HPDE6-E6E7 (cell line): ENCODE measurements at regions not wholly inside any gene's neighbourhood (a gene's known extent, or its start where the extent isn't known, plus 50 kb on each side); places are given as distances from the start of the nearest gene placed in this dataset.

Experiments
- DNase-seq: peaks from one replicate; pipeline ENCODE4 v3.0.0; 2011; ENCODE audit warnings: missing footprints; ENCODE audit errors: extremely low spot score

DNA sequence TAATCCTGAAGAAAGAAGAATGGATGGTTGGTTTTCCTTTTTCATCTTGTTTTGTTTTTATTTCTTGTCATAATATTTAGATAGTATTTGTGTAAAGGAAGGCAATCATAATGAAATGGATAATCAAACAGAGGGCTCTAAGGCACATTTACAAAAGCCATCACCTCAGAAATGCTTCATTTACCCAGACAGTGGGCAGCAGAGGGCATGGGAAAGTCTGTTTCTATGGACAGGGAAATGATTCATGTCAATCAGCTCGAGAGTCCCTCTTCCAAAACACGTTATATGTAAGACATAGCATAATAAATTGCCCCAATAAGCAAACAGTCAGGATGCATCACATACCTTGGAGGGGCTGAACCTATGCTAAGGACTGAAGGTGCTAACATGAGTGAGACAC is 426.1 kb downstream of the PLPP3 start:
- no peak for DNase-seq

DNA sequence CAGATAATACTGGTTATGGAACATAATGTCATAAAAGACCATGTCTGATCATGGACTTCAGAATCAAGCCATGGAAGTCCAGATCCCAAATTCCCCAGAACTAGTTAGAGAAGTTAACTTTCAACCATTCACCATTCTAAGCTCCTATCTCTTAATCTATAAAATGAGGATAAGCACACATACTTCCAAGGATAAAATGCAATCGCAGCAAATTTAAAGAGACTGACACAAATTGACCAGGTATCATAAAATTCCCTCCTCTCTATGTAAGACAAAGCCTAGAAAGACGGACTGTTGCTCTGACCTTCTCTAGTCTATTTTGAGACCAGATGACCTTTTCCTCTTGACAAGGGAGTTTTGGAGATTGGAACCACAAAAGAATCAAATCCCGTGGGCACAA is 426.7 kb downstream of the PLPP3 start:
- no peak for DNase-seq

DNA sequence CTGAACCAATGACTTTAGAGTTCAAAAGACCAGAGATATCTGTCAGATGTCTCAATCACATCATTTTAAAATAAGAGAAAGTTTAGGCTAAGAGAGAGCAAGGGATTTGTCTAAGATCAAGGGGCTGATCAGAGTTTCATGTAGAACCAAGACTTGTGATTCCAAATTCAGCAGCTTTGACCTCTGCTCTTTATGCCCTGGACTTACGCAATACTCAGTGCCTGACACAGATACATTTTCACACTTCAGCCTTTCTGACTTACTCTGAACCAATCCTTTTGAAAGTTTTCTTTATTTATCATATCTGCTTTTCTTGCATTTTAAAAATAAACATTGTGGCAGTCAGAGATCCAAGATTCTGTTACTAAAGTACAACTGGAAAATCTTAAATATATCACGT is 428.0 kb downstream of the PLPP3 start:
- no peak for DNase-seq

DNA sequence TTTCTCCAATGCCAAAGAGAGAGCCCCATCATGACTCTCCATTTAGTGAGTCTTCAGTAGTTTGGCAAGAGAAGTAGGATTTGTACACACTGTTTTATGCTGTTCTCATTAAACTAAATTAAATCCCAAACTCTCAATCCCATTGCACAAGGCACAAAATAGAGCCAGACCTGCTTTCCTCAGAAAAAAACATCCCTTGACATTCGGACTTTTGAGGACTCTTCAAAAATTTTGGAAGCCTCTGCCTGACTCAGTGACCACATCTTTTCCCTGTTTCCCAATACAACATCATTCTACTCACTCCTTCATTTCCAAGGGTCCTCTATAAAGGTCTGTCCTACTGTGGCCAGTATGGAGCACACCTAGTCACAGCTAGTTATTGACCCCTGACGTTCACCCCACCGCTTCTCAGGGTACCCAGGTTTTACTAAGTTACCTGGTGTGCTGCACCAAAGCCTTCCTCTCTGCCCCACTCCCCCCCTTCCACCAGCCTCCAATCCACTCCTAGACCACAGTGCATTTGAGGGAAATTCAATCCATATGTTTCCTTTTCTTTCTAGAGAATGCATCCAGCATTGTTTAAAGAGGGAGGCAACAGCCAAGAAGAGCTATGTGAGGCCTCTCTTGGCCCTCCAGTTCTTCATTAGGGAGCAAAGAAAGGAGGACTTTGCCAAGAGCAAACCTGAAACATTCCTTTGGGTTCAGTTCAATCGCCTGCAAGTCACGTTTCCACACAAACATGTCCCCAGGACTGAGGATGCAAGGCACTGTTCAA is 428.7 kb downstream of the PLPP3 start:
- no peak for DNase-seq

DNA sequence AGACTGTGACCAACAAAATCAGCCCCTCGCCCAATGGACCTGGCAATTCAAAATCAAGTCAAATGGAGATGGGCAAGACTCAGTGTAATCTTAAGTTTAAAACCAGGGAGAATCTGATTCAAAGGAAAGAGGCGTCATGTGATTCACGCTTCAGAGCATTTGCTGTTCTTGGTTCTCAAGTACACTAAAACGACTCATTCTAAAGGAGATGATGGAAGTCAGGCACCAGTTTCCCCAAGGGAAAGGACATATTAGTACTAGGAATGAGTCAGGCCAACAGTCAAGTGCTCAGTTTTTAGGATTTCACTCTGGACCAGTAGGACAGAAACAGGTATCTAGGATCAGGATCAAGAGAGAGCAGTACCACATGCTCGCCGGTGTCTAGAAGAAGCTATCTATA is 429.6 kb downstream of the PLPP3 start:
- DNase-seq = no peak

DNA sequence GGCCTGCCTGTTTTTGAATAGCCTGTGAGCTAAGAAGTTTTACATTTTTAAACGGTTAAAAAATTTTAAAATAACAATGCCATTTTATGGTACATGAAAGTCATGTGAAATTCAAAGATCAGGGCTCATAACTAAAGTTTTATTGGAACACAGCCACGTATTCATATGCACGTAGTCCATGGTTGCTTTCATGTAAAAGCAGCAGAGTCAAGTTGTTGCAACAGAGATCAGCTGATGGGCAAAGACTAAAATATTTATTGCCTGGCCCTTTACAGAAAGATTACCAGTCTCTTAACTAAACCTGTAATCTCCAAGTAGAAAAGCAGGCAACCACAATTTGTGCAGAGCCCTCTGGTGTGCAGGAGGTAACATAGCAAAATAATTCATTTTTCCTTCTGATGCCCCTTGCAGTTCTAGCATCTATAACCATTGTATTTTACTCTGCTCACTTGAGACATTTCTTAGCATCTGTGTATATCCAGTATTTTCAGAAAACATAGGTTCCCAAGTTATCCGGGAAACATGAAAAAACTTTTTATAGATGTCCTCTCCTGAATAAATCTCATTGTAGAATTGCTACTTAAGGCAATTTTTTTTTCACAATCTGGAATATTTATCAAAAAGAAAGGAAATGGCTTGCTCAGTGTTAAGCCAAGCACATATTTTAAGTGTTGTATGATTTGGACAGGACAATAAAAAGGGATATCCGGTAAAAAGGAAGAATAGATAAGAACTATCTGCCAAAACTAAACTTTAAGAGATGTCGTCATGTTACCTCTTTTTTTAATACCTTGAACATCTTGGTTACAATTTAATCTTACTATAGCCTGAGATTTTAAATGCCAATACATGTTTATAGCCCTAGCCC is 430.8 kb downstream of the PLPP3 start:
- no peak for DNase-seq

DNA sequence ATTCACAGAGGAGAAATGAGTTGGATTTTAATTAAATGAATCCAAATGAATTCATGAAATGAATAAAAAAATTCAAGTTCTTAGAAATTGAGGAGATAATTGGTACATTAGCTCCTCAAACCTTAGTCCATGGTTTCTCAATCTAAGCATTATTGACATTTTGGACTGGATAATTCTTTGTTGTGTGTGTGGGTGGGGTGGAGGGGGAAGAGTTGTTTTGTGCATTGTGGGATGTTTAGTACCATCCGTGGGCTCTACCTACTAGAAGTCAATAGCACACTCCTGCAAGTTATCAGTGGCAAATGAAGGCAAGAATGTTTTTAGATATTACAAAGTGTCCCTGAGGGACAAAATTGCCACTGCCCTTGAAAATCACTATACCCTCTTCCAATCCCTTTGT is 431.9 kb downstream of the PLPP3 start:
- no peak for DNase-seq

DNA sequence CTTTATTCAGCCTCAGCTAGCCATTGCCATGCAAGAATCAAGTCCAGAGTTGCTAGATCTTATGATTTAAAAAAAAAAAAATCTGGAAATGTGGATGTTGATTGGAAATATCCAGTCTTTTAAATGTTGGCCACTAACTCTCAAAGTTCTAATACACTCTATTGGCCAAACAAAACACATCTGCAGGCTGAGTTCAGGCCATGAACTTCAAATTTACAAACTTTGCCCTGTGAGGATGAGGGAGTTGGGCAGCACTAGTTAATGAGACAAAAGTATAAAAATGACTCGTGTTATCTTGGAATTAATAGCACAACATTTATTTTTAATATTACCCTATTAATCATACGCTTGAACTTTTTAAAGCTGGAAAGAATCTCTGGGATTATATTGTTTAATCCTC is 432.3 kb downstream of the PLPP3 start:
- no peak for DNase-seq

DNA sequence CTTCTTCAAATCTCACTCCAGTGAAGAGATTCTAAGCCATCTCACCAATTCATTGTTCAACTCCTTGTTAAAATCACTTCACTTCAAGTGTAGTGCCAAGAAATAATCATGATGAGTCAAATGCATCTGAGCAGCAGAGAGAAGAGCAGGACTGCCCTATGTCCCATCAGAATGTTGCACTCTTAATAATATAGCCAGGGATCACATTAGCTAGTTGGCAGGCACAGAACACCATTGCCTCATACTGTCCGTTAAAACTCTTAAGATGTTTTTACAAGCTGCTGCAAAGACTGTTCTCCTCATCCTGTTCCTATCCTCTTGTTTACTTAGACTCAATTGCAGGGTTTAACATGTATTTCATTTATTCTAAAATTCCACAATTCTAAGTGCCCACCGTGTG is 432.9 kb downstream of the PLPP3 start:
- no peak for DNase-seq

DNA sequence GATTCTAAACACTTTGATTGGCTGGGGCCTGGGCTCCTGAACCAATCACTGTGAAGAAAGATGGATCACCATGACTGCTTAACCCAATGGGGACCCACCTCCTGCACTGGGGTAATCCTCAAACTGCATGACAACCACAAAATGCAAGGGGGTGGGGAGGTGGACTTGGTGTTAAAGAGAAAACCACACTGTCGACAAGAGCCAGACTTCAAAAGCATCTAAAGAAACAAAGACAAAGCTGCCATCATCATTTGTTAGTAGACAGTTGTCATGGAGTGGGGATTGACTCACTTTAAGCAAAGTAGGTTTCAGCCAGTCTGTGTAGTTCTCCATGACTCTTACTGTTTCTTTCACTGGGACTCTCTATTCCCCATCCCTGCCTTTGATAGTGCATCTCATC is 433.8 kb downstream of the PLPP3 start:
- no peak for DNase-seq

DNA sequence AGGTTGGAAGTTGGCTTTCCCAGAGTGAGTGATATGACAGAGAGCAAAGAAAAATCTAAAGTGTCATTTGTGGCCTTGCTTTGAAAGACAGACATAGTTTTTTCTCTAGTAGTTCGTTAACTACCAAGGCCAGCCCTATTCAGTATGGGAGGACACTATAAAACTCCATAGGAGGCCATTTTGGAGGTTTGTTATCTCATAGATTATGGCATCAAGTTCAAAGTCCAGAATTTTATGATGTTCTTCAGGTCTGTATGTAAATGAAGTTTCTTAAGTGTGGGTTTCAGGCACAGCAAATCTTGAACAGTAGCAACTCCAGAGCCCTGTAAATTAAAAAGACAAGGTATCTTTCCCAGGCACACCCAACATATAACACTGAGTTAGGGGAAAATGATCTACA is 437.1 kb downstream of the PLPP3 start:
- no peak for DNase-seq

DNA sequence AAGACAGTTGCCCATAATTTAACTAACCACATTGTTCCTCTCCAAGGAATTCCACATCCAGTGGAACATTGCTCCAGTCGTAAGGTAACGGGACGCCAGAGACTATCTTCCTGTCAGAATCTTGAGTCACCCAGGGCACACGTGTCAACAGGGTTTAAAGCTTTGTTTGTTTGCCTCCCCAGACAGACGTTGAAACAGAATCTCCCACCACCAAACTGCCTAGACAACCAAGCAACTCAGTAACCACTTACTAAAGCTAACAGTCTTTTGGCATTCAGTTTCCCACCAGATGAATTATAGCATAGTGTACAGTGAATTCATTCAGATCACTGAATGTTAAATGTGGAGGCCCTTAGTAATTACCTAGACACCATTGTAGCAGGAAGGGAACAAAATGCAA is 439.5 kb downstream of the PLPP3 start:
- no peak for DNase-seq

DNA sequence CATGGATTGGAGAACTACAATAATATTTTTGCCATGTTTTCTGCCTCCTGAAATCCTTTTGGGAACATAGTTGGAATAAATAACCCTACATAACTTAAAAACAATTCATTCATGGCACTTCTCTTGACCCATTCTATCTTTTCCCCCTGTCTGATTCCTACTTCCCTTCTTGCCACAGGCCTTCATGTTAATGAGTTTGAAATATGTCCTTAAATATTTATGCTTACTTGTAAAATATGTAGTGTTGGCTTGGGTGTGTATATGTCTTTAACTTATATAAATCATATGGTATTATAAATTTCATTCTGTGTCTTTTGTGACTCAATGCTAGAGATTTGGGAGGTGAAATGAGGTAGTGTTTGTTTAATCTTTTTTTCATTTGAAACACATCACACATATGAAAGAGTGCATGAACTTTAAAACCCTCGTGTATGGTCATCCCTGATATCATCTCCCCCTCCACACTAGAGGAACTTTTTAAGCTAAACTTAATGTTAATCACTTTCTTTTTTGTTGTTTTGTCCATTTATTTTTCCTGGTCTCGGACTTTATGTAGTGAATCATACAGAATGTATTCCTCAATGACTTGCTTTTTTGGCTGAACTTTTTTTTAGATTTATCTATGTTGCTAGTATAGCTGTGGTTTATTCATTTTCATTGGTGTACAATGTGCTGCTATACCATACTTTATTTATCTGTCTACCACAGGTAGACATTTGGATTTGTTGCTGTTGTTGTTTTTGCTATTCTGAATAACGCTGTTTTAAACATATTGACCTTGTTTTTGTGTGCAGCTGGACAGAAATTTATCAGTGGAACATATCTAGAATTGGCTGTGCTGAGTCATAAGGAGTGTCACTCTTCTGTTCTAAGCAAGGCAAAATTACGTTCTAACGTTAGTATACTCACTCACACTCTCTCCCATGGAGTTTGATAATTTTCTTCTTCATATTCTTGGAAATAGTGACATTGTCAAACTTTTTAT is 441.6 kb downstream of the PLPP3 start:
- no peak for DNase-seq

DNA sequence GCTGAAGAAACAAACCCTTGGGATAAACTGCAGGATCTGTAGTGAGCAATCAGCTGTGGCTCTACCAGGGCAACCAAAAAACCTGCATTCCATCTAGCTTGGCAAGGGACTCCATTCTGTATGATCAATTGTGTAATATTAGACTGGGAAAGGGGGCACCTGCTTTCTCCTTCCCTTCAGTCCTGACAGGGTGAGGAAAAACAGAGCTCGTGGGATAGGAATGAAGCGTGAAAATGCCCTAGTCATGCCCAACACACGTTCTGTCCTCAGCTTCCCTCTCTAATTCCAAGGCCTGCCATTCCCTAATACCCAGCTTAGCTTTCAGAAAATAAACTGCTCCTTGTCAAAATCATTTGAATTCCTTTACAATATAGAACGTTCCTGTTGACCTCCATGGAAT is 442.3 kb downstream of the PLPP3 start:
- no peak for DNase-seq

DNA sequence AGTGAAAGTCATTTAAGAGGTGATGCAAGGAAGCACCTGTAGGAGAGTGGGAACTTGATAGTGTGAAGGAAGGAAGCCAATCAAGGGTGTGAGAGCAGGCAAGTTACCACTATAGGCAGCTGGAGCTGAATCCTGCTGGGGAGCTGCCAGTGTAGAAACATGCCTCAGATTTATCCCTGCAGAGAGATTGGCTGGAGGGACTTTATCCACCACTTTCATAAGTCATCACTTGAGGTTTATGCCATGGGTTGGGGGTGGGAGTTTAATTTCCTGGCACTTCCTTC is 443.6 kb downstream of the PLPP3 start:
- no peak for DNase-seq

DNA sequence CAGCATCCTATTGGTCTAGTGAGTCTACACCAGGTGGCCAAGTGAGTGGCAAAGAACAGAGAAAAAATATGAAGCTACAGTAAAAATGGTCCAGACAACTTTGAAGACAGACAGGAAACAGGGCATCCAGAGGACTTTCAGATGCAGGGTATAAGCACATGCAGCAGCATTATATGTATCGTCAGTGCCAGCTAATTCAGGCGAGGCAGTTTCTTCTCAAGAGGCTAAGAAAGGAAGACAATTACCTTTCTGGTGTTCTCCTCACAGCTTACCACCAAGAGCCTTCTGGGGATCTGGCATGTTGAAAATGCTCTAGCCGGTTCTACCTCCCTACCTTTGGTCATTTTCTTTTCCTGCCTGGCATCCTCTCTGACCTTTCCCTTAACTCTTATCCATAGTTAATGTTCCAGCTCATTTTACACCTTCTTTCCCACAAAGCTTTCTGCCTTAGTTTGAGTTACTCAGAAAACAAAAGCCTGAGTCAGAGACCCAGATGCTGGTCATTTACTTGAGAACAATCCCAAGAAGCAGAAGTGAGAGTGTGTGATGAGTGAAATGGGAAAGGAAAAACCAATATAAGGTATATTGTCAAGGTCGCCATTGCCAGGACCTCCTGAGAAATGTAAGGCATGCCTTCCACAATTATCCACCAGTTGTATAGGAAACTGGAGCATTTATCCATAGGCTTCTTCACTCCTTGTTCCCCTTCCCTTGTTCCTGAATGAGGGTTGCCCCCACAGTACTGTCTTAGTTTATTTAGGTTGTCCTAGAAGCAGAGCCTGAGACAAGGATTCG is 444.1 kb downstream of the PLPP3 start:
- no peak for DNase-seq

DNA sequence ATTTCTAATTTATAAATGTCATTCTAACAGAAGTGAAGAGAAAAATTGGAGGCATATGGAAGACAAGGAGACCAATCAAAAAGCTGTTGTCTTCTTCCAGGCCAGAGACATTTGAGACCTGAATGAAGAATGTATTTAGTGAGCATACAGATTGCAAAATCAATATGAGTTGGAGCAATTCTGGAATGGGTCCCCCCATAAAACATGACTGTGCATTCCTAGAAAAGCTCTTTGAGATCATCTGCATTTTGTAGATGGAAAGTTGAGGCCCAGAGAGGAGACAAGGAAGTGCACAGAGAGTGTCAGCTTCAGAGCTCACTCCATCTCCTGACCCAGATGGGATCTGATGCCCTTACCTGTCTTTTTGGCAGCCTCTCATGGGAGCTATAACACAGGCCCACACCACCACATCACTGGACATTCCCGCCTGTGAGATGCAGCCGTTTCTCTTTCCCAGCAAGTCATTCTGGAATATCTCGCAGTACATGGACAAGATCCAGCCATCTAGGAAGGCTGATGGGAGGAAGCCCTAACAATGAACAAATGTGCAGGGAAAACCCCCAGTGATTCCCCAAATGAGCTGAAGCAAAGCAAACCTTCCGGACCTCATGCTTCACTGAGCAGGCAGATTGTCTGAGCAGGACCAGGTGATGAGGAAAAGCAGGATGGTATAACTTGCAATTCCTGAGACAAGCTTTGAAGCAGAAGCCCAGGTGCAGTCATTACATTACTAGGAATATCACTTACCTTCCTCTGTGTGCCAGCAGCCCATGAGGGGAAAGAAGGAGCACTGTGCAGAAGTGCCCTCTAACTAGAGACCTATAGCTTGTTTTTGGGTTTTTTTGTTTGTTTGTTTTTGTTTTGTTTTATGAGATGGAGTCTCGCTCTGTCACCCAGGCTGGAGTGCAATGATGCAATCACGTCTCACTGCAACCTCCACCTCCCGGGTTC is 445.6 kb downstream of the PLPP3 start:
- DNase-seq = no peak

DNA sequence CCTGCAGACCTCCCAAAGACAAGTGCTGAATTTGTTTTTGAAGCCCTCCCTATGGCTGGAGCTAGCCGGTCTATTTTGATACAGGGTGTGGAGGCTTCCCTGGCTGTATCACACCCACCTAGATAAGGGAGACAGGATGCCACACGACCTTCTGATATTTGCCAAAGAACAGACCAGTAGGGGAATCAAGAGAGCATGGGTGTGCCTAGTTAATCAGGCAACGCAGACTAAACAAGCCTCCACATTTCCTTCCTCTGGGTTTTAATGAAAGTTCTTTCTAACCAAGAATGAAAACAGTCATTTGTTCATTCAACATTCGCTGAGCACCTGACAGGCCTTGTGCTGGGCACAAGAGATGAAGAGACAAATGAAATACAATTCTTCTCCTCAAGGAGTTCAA is 446.8 kb downstream of the PLPP3 start:
- no peak for DNase-seq

DNA sequence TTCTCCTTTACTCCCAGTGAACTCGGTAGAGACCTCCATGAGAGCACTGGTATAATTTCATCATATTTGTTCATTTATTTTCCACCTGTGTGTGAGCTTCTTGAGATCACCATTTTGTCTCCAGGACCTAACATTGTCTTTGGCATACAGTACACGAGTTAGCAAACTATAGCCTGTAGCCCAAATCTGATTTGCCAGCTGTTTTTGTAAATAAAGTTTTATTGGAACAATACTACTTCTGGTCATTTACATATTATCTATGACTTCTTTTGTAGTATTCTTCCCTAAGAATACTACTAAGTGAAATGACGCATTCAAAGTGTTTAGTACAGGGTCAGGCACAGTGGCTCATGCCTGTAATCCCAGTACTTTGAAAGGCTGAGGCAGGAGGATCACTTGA is 449.5 kb downstream of the PLPP3 start:
- no peak for DNase-seq

DNA sequence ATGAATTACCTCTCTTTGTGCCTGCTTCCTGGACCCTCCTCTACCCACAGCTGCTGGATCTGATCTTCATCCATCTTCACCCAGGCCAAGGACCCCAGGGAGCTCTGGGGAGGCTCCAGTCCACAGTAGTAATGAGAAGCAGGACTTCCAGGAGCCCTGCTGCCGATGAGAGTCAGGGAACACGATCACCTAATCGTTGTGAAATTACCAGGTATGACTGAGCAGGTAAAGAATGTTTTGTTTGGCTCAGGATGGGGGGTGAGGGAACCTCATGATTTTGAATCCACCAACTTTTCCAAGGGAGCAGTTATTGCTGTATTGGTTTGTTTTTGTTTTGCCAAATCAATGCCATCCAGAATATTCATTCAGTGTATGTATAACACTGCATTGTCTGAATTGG is 454.0 kb downstream of the PLPP3 start:
- DNase-seq = no peak
